HCT116 (cell line): ENCODE measurements at regions not wholly inside any gene's neighbourhood (a gene's known extent, or its start where the extent isn't known, plus 50 kb on each side); places are given as distances from the start of the nearest gene placed in this dataset.

Experiments
- ATAC-seq: fragments of 200-7000 bp; cut with Tn5 transposase; 2 replicates; pipeline ENCODE4 v1.9.1; 2020; ENCODE audit warnings: mild to moderate bottlenecking, moderate library complexity
- BruUV-seq: library from RNA; stranded (reverse); fragments of 400-500 nt; replicated peaks from 2 replicates; lab custom pipeline; 2021; lab: Mats Ljungman, UMichigan
- CTCF ChIA-PET: fragments of 300-600 bp; sonication (Branson Sonifier 250); formaldehyde crosslinking; loops from one replicate; lab custom pipeline; 2021; ENCODE audit warnings: antibody characterized with exemption; lab: Charles Lee
- POLR2A ChIA-PET: fragments of 300-600, 350-600 bp; sonication (Branson Sonifier 250); formaldehyde crosslinking; loops from one replicate; lab custom pipeline; 2021; ENCODE audit warnings: antibody characterized with exemption; lab: Charles Lee
- RAD21 ChIA-PET, 2 experiments: fragments of 300-600 bp; sonication (Branson Sonifier 250); formaldehyde crosslinking; loops; one replicate each; lab custom pipeline; 2023; ENCODE audit warnings: low total read pairs in 2 of 2; ENCODE audit not compliant: uncharacterized antibody in 2 of 2, unreplicated experiment in 2 of 2, low non-redundant PET in 1 of 2; lab: Charles Lee
- DNase-seq: peaks from one replicate; pipeline ENCODE4 v3.0.0-alpha.2; 2010; ENCODE audit warnings: low read depth, low spot score
- H2AFZ ChIP-seq: fragments of 200-600 bp; shearing (Covaris generic), sonication (generic); 2 replicates; pipeline ENCODE4 v1.6.1; 2017; ENCODE audit warnings: low read depth, mixed run types, mixed read lengths, antibody characterized with exemption, low read length; ENCODE audit not compliant: poor library complexity, severe bottlenecking
- H3K27ac ChIP-seq: 2 replicates; pipeline ENCODE4 v1.5.1; 2012; ENCODE audit warnings: low read depth, low read length
- H3K27me3 ChIP-seq: fragments of 200-600 bp; sonication (generic); 2 replicates; pipeline ENCODE4 v1.6.1; 2016; ENCODE audit warnings: mixed run types, low read length, mixed read lengths; ENCODE audit not compliant: insufficient read depth
- H3K36me3 ChIP-seq, 2 experiments: fragments of 200-500 bp in 1 of 2; fragments of 200-600 bp in 1 of 2; sonication (Bioruptor generic) in 1 of 2; sonication (generic) in 1 of 2; 2 replicates each; pipeline versions ENCODE4 v1.5.1 to v1.6.1; 2014 to 2016; ENCODE audit warnings: low read length in 2 of 2, inconsistent platforms in 1 of 2, mixed read lengths in 1 of 2, mixed run types in 1 of 2; ENCODE audit not compliant: insufficient read depth in 2 of 2, control insufficient read depth in 1 of 2
- H3K4me1 ChIP-seq, 2 experiments: fragments of 200-600 bp in 1 of 2; sonication (generic) in 1 of 2; 2 replicates each; pipeline versions ENCODE4 v1.5.1 to v1.6.1; 2012 to 2017; ENCODE audit warnings: low read length in 2 of 2, inconsistent platforms in 1 of 2, mild to moderate bottlenecking in 1 of 2, mixed read lengths in 1 of 2, mixed run types in 1 of 2, moderate library complexity in 1 of 2; ENCODE audit not compliant: insufficient read depth in 2 of 2, control insufficient read depth in 1 of 2
- H3K4me2 ChIP-seq: fragments of 200-600 bp; sonication (generic); 2 replicates; pipeline ENCODE4 v1.6.1; 2017; ENCODE audit warnings: mixed run types, low read length, mixed read lengths
- H3K4me3 ChIP-seq, 2 experiments: fragments of 200-600 bp in 1 of 2; sonication (generic) in 1 of 2; replicated peaks in 1 of 2; 2 replicates each; pipeline ENCODE4 v1.5.1; 2011 to 2016; ENCODE audit warnings: low read length in 2 of 2, control low read depth in 1 of 2, low read depth in 1 of 2, mild to moderate bottlenecking in 1 of 2, mixed read lengths in 1 of 2, mixed run types in 1 of 2
- H3K79me2 ChIP-seq: fragments of 200-600 bp; sonication (generic); 2 replicates; pipeline ENCODE4 v1.6.1; 2017; ENCODE audit warnings: mild to moderate bottlenecking, mixed run types, low read length, moderate library complexity, mixed read lengths; ENCODE audit not compliant: insufficient read depth
- H3K9ac ChIP-seq: fragments of 200-600 bp; sonication (generic); 2 replicates; pipeline ENCODE4 v1.6.1; 2016; ENCODE audit warnings: low read length, mixed read lengths
- H3K9me2 ChIP-seq: fragments of 200-600 bp; sonication (generic), shearing (Covaris generic); 2 replicates; pipeline ENCODE4 v1.6.1; 2017; ENCODE audit warnings: mixed run types, mild to moderate bottlenecking, moderate library complexity; ENCODE audit not compliant: insufficient read depth
- H3K9me3 ChIP-seq, 2 experiments: fragments of 200-500 bp in 1 of 2; fragments of 200-600 bp in 1 of 2; sonication (Bioruptor generic) in 1 of 2; sonication (generic) in 1 of 2; 2 replicates each; pipeline ENCODE4 v1.6.1; 2014 to 2017; ENCODE audit warnings: low read length in 2 of 2, mixed read lengths in 2 of 2, inconsistent platforms in 1 of 2, low read depth in 1 of 2, mild to moderate bottlenecking in 1 of 2, mixed run types in 1 of 2, moderate library complexity in 1 of 2; ENCODE audit not compliant: control insufficient read depth in 1 of 2, insufficient read depth in 1 of 2
- H4K20me1 ChIP-seq: fragments of 200-600 bp; sonication (generic), shearing (Covaris generic); 2 replicates; pipeline ENCODE4 v1.6.1; 2017; ENCODE audit warnings: mixed run types, mild to moderate bottlenecking, moderate library complexity; ENCODE audit not compliant: insufficient read depth
- CBX3 ChIP-seq: IDR thresholded peaks from 2 replicates; pipeline ENCODE4 v1.6.1; 2012; ENCODE audit warnings: low read depth
- CEBPB ChIP-seq: IDR thresholded peaks from 2 replicates; pipeline ENCODE4 v1.6.1; 2012; ENCODE audit warnings: low read depth
- EGR1 ChIP-seq: IDR thresholded peaks from 2 replicates; pipeline ENCODE4 v1.6.1; 2012; ENCODE audit warnings: low read depth
- EZH2phosphoT487 ChIP-seq: fragments of 200-600 bp; IDR thresholded peaks from 2 replicates; pipeline ENCODE4 v1.6.1; 2018; ENCODE audit warnings: antibody characterized with exemption, borderline replicate concordance
- FOSL1 ChIP-seq: IDR thresholded peaks from 2 replicates; pipeline ENCODE4 v1.6.1; 2012; ENCODE audit warnings: low read depth
- POLR2AphosphoS5 ChIP-seq: IDR thresholded peaks from 2 replicates; pipeline ENCODE4 v1.6.1; 2011; ENCODE audit warnings: mild to moderate bottlenecking, low read depth, low read length, moderate library complexity
- RAD21 ChIP-seq: IDR thresholded peaks from 2 replicates; pipeline ENCODE4 v1.6.1; 2012; ENCODE audit warnings: low read depth, mild to moderate bottlenecking
- SP1 ChIP-seq: IDR thresholded peaks from 2 replicates; pipeline ENCODE4 v1.6.1; 2012; ENCODE audit warnings: low read depth
- TCF7L2 ChIP-seq: IDR thresholded peaks from 2 replicates; pipeline ENCODE4 v1.7.0; 2011; ENCODE audit warnings: borderline replicate concordance, inconsistent platforms; ENCODE audit not compliant: insufficient read depth, insufficient read length; ENCODE audit errors: extremely low read depth
- YY1 ChIP-seq: IDR thresholded peaks from 2 replicates; pipeline ENCODE4 v1.6.1; 2011; ENCODE audit warnings: low read length, low read depth, moderate library complexity, mild to moderate bottlenecking; ENCODE audit not compliant: insufficient replicate concordance; ENCODE audit errors: extremely low read depth
- ZFX ChIP-seq: fragments of 450-650 bp; IDR thresholded peaks from 2 replicates; pipeline ENCODE4 v1.6.1; 2017
- ZNF274 ChIP-seq: fragments of 200-500 bp; sonication (Bioruptor generic); IDR thresholded peaks from 2 replicates; pipeline ENCODE4 v1.6.1; 2014; ENCODE audit warnings: mild to moderate bottlenecking, low read depth, low read length, inconsistent platforms
- intact Hi-C: fragments of 100-400 bp; cut with micrococcal nuclease; formaldehyde crosslinking; loops from 2 replicates; pipeline ENCODE4 v1.10.0; 2022
- TF ChIP-seq, protein P1 (sequence below), 3 experiments: fragments of 200-600 bp in 1 of 3; sonication (generic) in 1 of 3; IDR thresholded peaks in 2 of 3; conservative IDR thresholded peaks in 1 of 3; 2 replicates each; pipeline ENCODE4 v1.5.1; 2012 to 2017; ENCODE audit warnings: low read depth in 2 of 3, low read length in 2 of 3, antibody characterized with exemption in 1 of 3, borderline replicate concordance in 1 of 3, control low read depth in 1 of 3, mild to moderate bottlenecking in 1 of 3, mixed read lengths in 1 of 3, mixed run types in 1 of 3, moderate library complexity in 1 of 3; ENCODE audit not compliant: insufficient read depth in 1 of 3
- TF ChIP-seq, protein P2 (sequence below): IDR thresholded peaks from 2 replicates; pipeline ENCODE4 v1.6.1; 2012
- TF ChIP-seq, protein P3 (sequence below): IDR thresholded peaks from 2 replicates; pipeline ENCODE4 v1.6.1; 2012

DNA sequence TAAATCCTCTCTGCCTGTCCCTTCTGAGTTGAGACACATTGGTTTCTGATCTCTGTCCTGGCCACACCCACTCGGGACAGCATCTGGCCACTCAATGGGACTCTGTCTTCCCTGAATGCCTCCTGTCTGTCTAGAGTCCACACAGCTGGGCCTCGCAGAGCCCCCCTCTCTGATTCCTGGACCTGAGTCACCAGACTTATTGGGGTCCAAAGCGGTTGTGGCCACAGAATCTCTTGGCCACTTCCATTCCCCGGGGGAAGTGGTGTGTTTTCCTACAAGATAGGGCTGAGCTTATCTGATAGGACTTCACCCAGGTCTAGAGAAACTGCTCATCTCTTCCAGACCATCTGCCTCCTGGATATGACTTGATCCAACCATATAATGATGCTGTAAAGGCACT, 57.4 kb upstream of the WNT11 start:
- ChIA-PET RAD21 (no interaction called here), POLR2A (no interaction called here), CTCF (no interaction called here)
- H3K27me3 ChIP-seq = peaks cover 5% of the 10 kb centered on the region; the same call in 1 of the 2 replicates
- intact Hi-C loops = no loop called here
- H3K9ac ChIP-seq = no peak overlapping the region
- H4K20me1 ChIP-seq = no peaks in the 10 kb centered on the region
- no peak overlapping the region for H3K4me2 ChIP-seq
- no peaks in the 10 kb centered on the region for H3K9me2 ChIP-seq
- H3K27ac ChIP-seq = no peak overlapping the region
- peaks cover 0 to 12% of the 10 kb centered on the region in 2 experiments; a peak in 2 of 4 replicates for H3K4me1 ChIP-seq
- no peak overlapping the region for H3K4me3 ChIP-seq
- BruUV-seq = no TSS peak
- no peaks in the 10 kb centered on the region for H3K36me3 ChIP-seq
- no peaks in the 10 kb centered on the region for H3K9me3 ChIP-seq
- no peak overlapping the region for H2AFZ ChIP-seq
- H3K79me2 ChIP-seq = no peaks in the 10 kb centered on the region
- TF ChIP-seq ZFX = no peak
- TF ChIP-seq, protein P1, sequence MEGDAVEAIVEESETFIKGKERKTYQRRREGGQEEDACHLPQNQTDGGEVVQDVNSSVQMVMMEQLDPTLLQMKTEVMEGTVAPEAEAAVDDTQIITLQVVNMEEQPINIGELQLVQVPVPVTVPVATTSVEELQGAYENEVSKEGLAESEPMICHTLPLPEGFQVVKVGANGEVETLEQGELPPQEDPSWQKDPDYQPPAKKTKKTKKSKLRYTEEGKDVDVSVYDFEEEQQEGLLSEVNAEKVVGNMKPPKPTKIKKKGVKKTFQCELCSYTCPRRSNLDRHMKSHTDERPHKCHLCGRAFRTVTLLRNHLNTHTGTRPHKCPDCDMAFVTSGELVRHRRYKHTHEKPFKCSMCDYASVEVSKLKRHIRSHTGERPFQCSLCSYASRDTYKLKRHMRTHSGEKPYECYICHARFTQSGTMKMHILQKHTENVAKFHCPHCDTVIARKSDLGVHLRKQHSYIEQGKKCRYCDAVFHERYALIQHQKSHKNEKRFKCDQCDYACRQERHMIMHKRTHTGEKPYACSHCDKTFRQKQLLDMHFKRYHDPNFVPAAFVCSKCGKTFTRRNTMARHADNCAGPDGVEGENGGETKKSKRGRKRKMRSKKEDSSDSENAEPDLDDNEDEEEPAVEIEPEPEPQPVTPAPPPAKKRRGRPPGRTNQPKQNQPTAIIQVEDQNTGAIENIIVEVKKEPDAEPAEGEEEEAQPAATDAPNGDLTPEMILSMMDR (IDR thresholded peaks at IDR 0.05 in 2 of 3, conservative IDR thresholded peaks at IDR 0.05 in 1 of 3; ENCODE audit: borderline replicate concordance in 1 of 3, insufficient read depth in 1 of 3, low read depth in 2 of 3, low read length in 2 of 3) = no peak
- no peak for TF ChIP-seq YY1
- TF ChIP-seq RAD21 = no peak
- TF ChIP-seq TCF7L2 = no peak
- TF ChIP-seq CEBPB = no peak
- no peak for TF ChIP-seq EGR1
- TF ChIP-seq, protein P2, sequence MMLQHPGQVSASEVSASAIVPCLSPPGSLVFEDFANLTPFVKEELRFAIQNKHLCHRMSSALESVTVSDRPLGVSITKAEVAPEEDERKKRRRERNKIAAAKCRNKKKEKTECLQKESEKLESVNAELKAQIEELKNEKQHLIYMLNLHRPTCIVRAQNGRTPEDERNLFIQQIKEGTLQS = no peak
- TF ChIP-seq, protein P3, sequence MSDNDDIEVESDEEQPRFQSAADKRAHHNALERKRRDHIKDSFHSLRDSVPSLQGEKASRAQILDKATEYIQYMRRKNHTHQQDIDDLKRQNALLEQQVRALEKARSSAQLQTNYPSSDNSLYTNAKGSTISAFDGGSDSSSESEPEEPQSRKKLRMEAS = no peak
- no peak for TF ChIP-seq CBX3
- TF ChIP-seq SP1 = no peak
- TF ChIP-seq ZNF274 = no peak
- TF ChIP-seq EZH2phosphoT487 = no peak
- TF ChIP-seq FOSL1 = no peak
- no peak for TF ChIP-seq POLR2AphosphoS5
- no peak for ATAC-seq
- no peak for DNase-seq
